ENCODE measurements at regions not wholly inside any gene's neighbourhood (a gene's known extent, or its start where the extent isn't known, plus 50 kb on each side); places are given as distances from the start of the nearest gene placed in this dataset.

GRCh38 chr3:94195381-94195780 is 132.5 kb downstream of the NSUN3 start:
- TF ChIP-seq EP300 (IDR thresholded peaks at IDR 0.05), result no peak
- no peak for TF ChIP-seq POLR2AphosphoS5 (IDR thresholded peaks at IDR 0.05)
- no peak for TF ChIP-seq CTCF (IDR thresholded peaks at IDR 0.05)
- TF ChIP-seq POLR2A (IDR thresholded peaks at IDR 0.05; ENCODE audit: low read depth), result no peak
- no peak for DNase-seq (ENCODE audit: extremely low spot score)
- no peaks in the 10 kb centered on the region for H3K36me3 ChIP-seq

GRCh38 chr3:94206291-94206690 is 143.4 kb downstream of the NSUN3 start:
- intact Hi-C loops (cut with DNase I), result no loop called here
- WGBS, result 98% methylated on average over 2 of the region's 2 CpGs
- no peaks in the 10 kb centered on the region for H3K9me3 ChIP-seq
- no peak for TF ChIP-seq CTCF (IDR thresholded peaks at IDR 0.05)
- TF ChIP-seq POLR2AphosphoS5 (IDR thresholded peaks at IDR 0.05), result no peak
- no peak for TF ChIP-seq POLR2A (IDR thresholded peaks at IDR 0.05; ENCODE audit: low read depth)
- no peak for TF ChIP-seq EP300 (IDR thresholded peaks at IDR 0.05)
- no peaks in the 10 kb centered on the region for H3K4me1 ChIP-seq
- H3K4me3 ChIP-seq, result no peak overlapping the region
- H3K27ac ChIP-seq (replicated peaks in 1 of 4), result no peak overlapping the region
- H3K27me3 ChIP-seq, result no peaks in the 10 kb centered on the region
- no peak for DNase-seq (ENCODE audit: extremely low spot score)
- no peaks in the 10 kb centered on the region for H3K36me3 ChIP-seq

More at GRCh38 chr3:94195381-94195780, 132.5 kb downstream of the NSUN3 start:
- 77% methylated on average over 2 of the region's 2 CpGs for WGBS
- Histone ChIP-seq H3K27ac (replicated peaks in 1 of 4) (no peak overlapping the region), H3K27me3 (no peaks in the 10 kb centered on the region), H3K4me3 (no peak overlapping the region), H3K9me3 (peaks cover 0 to 7% (median 0%) of the 10 kb centered on the region in 4 donors), H3K4me1 (no peaks in the 10 kb centered on the region)
- intact Hi-C loops (cut with DNase I), result no loop called here

- no peak for DNase-seq (ENCODE audit: extremely low spot score)
- TF ChIP-seq POLR2A (IDR thresholded peaks at IDR 0.05; ENCODE audit: low read depth) (no peak), CTCF (IDR thresholded peaks at IDR 0.05) (no peak), EP300 (IDR thresholded peaks at IDR 0.05) (no peak), POLR2AphosphoS5 (IDR thresholded peaks at IDR 0.05) (no peak)
- Histone ChIP-seq H3K36me3 (no peaks in the 10 kb centered on the region), H3K27ac (replicated peaks in 1 of 4) (no peak overlapping the region), H3K27me3 (no peaks in the 10 kb centered on the region), H3K9me3 (peaks cover 0 to 7% (median 0%) of the 10 kb centered on the region in 4 donors), H3K4me1 (no peaks in the 10 kb centered on the region), H3K4me3 (no peak overlapping the region)
- intact Hi-C loops (cut with DNase I), result no loop called here
- 95% methylated on average over 1 of the region's 1 CpG for WGBS
Observed at GRCh38 chr3:94210256-94210655, 147.4 kb downstream of the NSUN3 start.

- Histone ChIP-seq H3K9me3 (peaks cover 0 to 4% (median 0%) of the 10 kb centered on the region in 4 donors), H3K36me3 (no peaks in the 10 kb centered on the region), H3K4me1 (no peaks in the 10 kb centered on the region), H3K27me3 (no peaks in the 10 kb centered on the region), H3K4me3 (no peak overlapping the region), H3K27ac (replicated peaks in 1 of 4) (no peak overlapping the region)
- intact Hi-C loops (cut with DNase I), result no loop called here
- no peak for TF ChIP-seq CTCF (IDR thresholded peaks at IDR 0.05)
- TF ChIP-seq EP300 (IDR thresholded peaks at IDR 0.05), result no peak
- no peak for TF ChIP-seq POLR2A (IDR thresholded peaks at IDR 0.05; ENCODE audit: low read depth)
- no peak for TF ChIP-seq POLR2AphosphoS5 (IDR thresholded peaks at IDR 0.05)
- 65% methylated on average over 4 of the region's 4 CpGs for WGBS
- DNase-seq (ENCODE audit: extremely low spot score), result no peak
Observed at GRCh38 chr3:94217406-94217805, 154.5 kb downstream of the NSUN3 start.

GRCh38 chr3:94220426-94220825 is 157.6 kb downstream of the NSUN3 start:
- H3K4me3 ChIP-seq, result no peak overlapping the region
- WGBS, result 96% methylated on average over 2 of the region's 2 CpGs
- H3K9me3 ChIP-seq, result no peaks in the 10 kb centered on the region
- H3K36me3 ChIP-seq, result no peaks in the 10 kb centered on the region
- intact Hi-C loops (cut with DNase I), result no loop called here
- TF ChIP-seq POLR2AphosphoS5 (IDR thresholded peaks at IDR 0.05) (no peak), EP300 (IDR thresholded peaks at IDR 0.05) (no peak), CTCF (IDR thresholded peaks at IDR 0.05) (no peak), POLR2A (IDR thresholded peaks at IDR 0.05; ENCODE audit: low read depth) (no peak)
- no peaks in the 10 kb centered on the region for H3K27me3 ChIP-seq
- DNase-seq (ENCODE audit: extremely low spot score), result no peak
- H3K4me1 ChIP-seq, result no peaks in the 10 kb centered on the region
- no peak overlapping the region for H3K27ac ChIP-seq (replicated peaks in 1 of 4)
